OCI-LY3 (cell line): ENCODE measurements at regions not wholly inside any gene's neighbourhood (a gene's known extent, or its start where the extent isn't known, plus 50 kb on each side); places are given as distances from the start of the nearest gene placed in this dataset.

ENCODE experiments used
- EZH2phosphoT487 ChIP-seq: fragments of 200-600 bp; shearing (Covaris generic); IDR thresholded peaks from 2 replicates; pipeline ENCODE4 v1.6.1; 2018; ENCODE audit warnings: antibody characterized with exemption, mixed run types, low read depth
- TF ChIP-seq, protein P1 (sequence below): fragments of 200-600, 300-600 bp; sonication (generic); IDR thresholded peaks from 2 replicates; pipeline ENCODE4 v1.5.1; 2014; ENCODE audit warnings: antibody characterized with exemption, low read length, low read depth

DNA sequence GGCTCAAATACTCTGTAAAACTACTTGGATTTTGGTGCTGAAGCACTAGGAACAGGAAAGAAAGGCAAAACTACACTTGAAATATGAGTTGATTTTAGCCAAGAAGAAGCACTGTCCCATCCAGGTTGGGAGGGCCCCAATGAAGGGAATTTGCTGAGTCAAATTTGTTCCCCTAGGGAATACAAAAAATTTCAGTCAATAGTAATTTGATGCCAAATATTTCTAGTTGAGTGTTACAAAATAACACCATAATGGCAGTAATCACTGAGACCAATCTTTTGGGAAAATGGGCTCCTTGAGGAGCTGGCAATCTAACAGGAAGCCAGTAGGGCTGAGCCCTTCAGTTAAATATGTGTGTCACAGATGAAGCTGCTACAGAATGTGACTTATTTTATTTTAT is 896.9 kb downstream of the DIPK2A start:
- TF ChIP-seq, protein P1, sequence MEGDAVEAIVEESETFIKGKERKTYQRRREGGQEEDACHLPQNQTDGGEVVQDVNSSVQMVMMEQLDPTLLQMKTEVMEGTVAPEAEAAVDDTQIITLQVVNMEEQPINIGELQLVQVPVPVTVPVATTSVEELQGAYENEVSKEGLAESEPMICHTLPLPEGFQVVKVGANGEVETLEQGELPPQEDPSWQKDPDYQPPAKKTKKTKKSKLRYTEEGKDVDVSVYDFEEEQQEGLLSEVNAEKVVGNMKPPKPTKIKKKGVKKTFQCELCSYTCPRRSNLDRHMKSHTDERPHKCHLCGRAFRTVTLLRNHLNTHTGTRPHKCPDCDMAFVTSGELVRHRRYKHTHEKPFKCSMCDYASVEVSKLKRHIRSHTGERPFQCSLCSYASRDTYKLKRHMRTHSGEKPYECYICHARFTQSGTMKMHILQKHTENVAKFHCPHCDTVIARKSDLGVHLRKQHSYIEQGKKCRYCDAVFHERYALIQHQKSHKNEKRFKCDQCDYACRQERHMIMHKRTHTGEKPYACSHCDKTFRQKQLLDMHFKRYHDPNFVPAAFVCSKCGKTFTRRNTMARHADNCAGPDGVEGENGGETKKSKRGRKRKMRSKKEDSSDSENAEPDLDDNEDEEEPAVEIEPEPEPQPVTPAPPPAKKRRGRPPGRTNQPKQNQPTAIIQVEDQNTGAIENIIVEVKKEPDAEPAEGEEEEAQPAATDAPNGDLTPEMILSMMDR = no peak
- TF ChIP-seq EZH2phosphoT487 = no peak
